Lower leg skin (tissue), 3 donors: ENCODE measurements at regions not wholly inside any gene's neighbourhood (a gene's known extent, or its start where the extent isn't known, plus 50 kb on each side); places are given as distances from the start of the nearest gene placed in this dataset.

ENCODE experiments used
- POLR2A ChIP-seq, 2 donors: fragments of 450-650 bp; IDR thresholded peaks; one replicate each; pipeline ENCODE4 v1.6.1; 2016 to 2017; ENCODE audit warnings: antibody characterized with exemption in 2 of 2, mild to moderate bottlenecking in 1 of 2, moderate library complexity in 1 of 2
- TF ChIP-seq, protein P1 (sequence below), 3 donors: fragments of 450-650 bp; IDR thresholded peaks; one replicate each; pipeline ENCODE4 v1.5.1; 2016; ENCODE audit warnings: antibody characterized with exemption in 3 of 3, mild to moderate bottlenecking in 3 of 3, moderate library complexity in 2 of 3

DNA sequence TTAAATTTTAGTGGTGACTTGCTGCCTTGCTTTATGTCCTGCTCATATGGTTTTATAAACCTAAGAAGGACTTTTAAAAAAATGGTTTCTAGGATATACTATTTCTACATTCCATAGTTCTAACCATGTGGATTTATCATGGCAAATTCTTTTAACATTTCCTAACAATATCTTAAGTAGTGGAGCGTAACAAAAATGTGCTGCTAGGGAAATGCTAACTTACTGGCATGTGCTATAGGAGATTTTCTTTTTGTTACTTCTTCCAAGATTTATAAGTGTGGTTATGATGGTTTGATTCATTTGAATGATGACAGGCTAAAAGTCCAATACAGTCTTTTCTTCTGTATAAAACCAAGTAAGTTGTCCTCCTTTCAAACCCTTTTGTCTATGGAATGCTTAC is 713.7 kb downstream of the SLITRK1 start:
- TF ChIP-seq, protein P1, sequence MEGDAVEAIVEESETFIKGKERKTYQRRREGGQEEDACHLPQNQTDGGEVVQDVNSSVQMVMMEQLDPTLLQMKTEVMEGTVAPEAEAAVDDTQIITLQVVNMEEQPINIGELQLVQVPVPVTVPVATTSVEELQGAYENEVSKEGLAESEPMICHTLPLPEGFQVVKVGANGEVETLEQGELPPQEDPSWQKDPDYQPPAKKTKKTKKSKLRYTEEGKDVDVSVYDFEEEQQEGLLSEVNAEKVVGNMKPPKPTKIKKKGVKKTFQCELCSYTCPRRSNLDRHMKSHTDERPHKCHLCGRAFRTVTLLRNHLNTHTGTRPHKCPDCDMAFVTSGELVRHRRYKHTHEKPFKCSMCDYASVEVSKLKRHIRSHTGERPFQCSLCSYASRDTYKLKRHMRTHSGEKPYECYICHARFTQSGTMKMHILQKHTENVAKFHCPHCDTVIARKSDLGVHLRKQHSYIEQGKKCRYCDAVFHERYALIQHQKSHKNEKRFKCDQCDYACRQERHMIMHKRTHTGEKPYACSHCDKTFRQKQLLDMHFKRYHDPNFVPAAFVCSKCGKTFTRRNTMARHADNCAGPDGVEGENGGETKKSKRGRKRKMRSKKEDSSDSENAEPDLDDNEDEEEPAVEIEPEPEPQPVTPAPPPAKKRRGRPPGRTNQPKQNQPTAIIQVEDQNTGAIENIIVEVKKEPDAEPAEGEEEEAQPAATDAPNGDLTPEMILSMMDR (IDR thresholded peaks at IDR 0.05) = no peak
- no peak for TF ChIP-seq POLR2A (IDR thresholded peaks at IDR 0.05)
